WTC11 (cell line): ENCODE measurements at regions not wholly inside any gene's neighbourhood (a gene's known extent, or its start where the extent isn't known, plus 50 kb on each side); places are given as distances from the start of the nearest gene placed in this dataset.

Source experiments
- ATAC-seq: fragments of 200-7000 bp; cut with Tn5 transposase; 2 replicates; pipeline ENCODE4 v1.10.0; 2021; ENCODE audit warnings: mild to moderate bottlenecking, moderate library complexity
- CTCF ChIA-PET: fragments of 300-600 bp; sonication (Branson Sonifier 250); formaldehyde crosslinking; loops from one replicate; lab custom pipeline; 2021; ENCODE audit warnings: antibody characterized with exemption; lab: Charles Lee
- POLR2A ChIA-PET: fragments of 350-600 bp; sonication (Branson Sonifier 250); formaldehyde crosslinking; loops from one replicate; lab custom pipeline; 2021; ENCODE audit warnings: antibody characterized with exemption; lab: Charles Lee
- DNase-seq: peaks from one replicate; pipeline ENCODE4 v3.0.0; 2021; ENCODE audit warnings: low spot score
- H3K27ac Mint-ChIP-seq: 2 replicates; pipeline ENCODE4 v1.8.0; 2021; ENCODE audit warnings: mixed read lengths
- H3K27me3 Mint-ChIP-seq: 2 replicates; pipeline ENCODE4 v1.8.0; 2021; ENCODE audit warnings: low read depth, mild to moderate bottlenecking, moderate library complexity, mixed read lengths
- H3K36me3 Mint-ChIP-seq: 2 replicates; pipeline ENCODE4 v1.8.0; 2021; ENCODE audit warnings: mixed read lengths
- H3K4me1 Mint-ChIP-seq: 2 replicates; pipeline ENCODE4 v1.8.0; 2022; ENCODE audit warnings: mixed read lengths
- H3K4me3 Mint-ChIP-seq: 2 replicates; pipeline ENCODE4 v1.8.0; 2021; ENCODE audit warnings: mild to moderate bottlenecking, moderate library complexity, mixed read lengths
- H3K9me3 Mint-ChIP-seq: 2 replicates; pipeline ENCODE4 v1.8.0; 2021; ENCODE audit warnings: mixed read lengths
- ATF2 ChIP-seq: sonication (generic); formaldehyde crosslinking; IDR thresholded peaks from 2 replicates; pipeline ENCODE4 v1.8.1; 2022; ENCODE audit warnings: low read depth, missing genetic modification reagents, borderline replicate concordance
- CBFB ChIP-seq: sonication (generic); formaldehyde crosslinking; IDR thresholded peaks from 2 replicates; pipeline ENCODE4 v1.8.1; 2022; ENCODE audit warnings: mild to moderate bottlenecking, low read depth, missing genetic modification reagents
- E2F5 ChIP-seq: sonication (generic); formaldehyde crosslinking; IDR thresholded peaks from 2 replicates; pipeline ENCODE4 v1.8.1; 2022; ENCODE audit warnings: mild to moderate bottlenecking, moderate library complexity, missing genetic modification reagents
- EMX1 ChIP-seq: fragments of 250-450 bp; sonication (Bioruptor Pico); IDR thresholded peaks from 2 replicates; pipeline ENCODE4 v1.8.0; 2021; ENCODE audit warnings: mild to moderate bottlenecking
- JAZF1 ChIP-seq: fragments of 250-450 bp; sonication (Bioruptor Pico); IDR thresholded peaks from 2 replicates; pipeline ENCODE4 v1.9.0; 2021; ENCODE audit warnings: moderate library complexity, mild to moderate bottlenecking, inconsistent platforms
- NFE2L1 ChIP-seq: sonication (generic); formaldehyde crosslinking; IDR thresholded peaks from 2 replicates; pipeline ENCODE4 v1.8.1; 2023; ENCODE audit warnings: missing genetic modification reagents
- PRDM15 ChIP-seq: sonication (generic); formaldehyde crosslinking; IDR thresholded peaks from 2 replicates; pipeline ENCODE4 v1.8.0; 2022; ENCODE audit warnings: missing genetic modification reagents
- TCF7 ChIP-seq: sonication (generic); formaldehyde crosslinking; IDR thresholded peaks from 2 replicates; pipeline ENCODE4 v1.8.0; 2022; ENCODE audit warnings: mild to moderate bottlenecking, low read depth, missing genetic modification reagents, moderate library complexity
- ZNF138 ChIP-seq: sonication (generic); formaldehyde crosslinking; conservative IDR thresholded peaks from 2 replicates; pipeline ENCODE4 v1.8.1; 2022; ENCODE audit warnings: mild to moderate bottlenecking, moderate library complexity, missing genetic modification reagents
- ZNF512 ChIP-seq: sonication (generic); formaldehyde crosslinking; IDR thresholded peaks from 2 replicates; pipeline ENCODE4 v1.8.1; 2022; ENCODE audit warnings: missing genetic modification reagents, borderline replicate concordance
- TF ChIP-seq, protein P1 (sequence below): sonication (generic); formaldehyde crosslinking; IDR thresholded peaks from 2 replicates; pipeline ENCODE4 v1.8.0; 2022; ENCODE audit warnings: mild to moderate bottlenecking, missing genetic modification reagents
- TF ChIP-seq, protein P2 (sequence below): sonication (generic); formaldehyde crosslinking; conservative IDR thresholded peaks from 2 replicates; pipeline ENCODE4 v1.8.1; 2023; ENCODE audit warnings: mild to moderate bottlenecking, low read depth, missing genetic modification reagents, moderate library complexity

DNA sequence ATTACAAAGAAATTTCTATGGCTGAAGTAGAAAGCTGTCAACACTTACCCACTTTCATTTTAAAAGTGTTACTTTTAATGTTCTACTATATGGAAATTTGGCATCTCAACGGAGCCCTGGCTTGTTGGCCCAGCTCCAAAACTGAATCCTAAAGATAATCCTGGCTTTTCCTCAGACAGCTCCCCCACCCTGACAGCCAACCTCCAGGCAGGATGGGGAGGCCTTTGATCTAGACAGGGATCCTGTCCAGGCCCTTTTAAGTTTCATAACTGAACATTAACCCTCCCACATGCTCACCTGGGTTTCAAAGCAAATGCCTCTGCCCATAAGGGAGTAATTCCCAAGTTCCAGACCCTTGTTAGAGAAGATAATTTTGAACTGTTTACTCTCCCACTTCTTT is 99.3 kb upstream of the RALGPS2 start (continued):
- TF ChIP-seq E2F5 (no peak), ZNF512 (CRISPR knock-in tag) (no peak), PRDM15 (CRISPR knock-in tag) (no peak), CBFB (CRISPR knock-in tag) (no peak), EMX1 (no peak), NFE2L1 (CRISPR knock-in tag) (no peak), TCF7 (CRISPR knock-in tag) (no peak)
- TF ChIP-seq, protein P1, sequence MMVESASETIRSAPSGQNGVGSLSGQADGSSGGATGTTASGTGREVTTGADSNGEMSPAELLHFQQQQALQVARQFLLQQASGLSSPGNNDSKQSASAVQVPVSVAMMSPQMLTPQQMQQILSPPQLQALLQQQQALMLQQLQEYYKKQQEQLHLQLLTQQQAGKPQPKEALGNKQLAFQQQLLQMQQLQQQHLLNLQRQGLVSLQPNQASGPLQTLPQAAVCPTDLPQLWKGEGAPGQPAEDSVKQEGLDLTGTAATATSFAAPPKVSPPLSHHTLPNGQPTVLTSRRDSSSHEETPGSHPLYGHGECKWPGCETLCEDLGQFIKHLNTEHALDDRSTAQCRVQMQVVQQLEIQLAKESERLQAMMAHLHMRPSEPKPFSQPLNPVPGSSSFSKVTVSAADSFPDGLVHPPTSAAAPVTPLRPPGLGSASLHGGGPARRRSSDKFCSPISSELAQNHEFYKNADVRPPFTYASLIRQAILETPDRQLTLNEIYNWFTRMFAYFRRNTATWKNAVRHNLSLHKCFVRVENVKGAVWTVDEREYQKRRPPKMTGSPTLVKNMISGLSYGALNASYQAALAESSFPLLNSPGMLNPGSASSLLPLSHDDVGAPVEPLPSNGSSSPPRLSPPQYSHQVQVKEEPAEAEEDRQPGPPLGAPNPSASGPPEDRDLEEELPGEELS (CRISPR knock-in tag) = no peak

GRCh38 chr1:178627037-178627436 is 98.0 kb upstream of the RALGPS2 start:
- TF ChIP-seq, protein P2, sequence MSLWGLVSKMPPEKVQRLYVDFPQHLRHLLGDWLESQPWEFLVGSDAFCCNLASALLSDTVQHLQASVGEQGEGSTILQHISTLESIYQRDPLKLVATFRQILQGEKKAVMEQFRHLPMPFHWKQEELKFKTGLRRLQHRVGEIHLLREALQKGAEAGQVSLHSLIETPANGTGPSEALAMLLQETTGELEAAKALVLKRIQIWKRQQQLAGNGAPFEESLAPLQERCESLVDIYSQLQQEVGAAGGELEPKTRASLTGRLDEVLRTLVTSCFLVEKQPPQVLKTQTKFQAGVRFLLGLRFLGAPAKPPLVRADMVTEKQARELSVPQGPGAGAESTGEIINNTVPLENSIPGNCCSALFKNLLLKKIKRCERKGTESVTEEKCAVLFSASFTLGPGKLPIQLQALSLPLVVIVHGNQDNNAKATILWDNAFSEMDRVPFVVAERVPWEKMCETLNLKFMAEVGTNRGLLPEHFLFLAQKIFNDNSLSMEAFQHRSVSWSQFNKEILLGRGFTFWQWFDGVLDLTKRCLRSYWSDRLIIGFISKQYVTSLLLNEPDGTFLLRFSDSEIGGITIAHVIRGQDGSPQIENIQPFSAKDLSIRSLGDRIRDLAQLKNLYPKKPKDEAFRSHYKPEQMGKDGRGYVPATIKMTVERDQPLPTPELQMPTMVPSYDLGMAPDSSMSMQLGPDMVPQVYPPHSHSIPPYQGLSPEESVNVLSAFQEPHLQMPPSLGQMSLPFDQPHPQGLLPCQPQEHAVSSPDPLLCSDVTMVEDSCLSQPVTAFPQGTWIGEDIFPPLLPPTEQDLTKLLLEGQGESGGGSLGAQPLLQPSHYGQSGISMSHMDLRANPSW (CRISPR knock-in tag) = no peak
- TF ChIP-seq JAZF1 (no peak), ZNF138 (CRISPR knock-in tag) (no peak), ATF2 (CRISPR knock-in tag) (no peak)
- TF ChIP-seq, all 79 proteins: peak for 0
- peaks cover 10% of the 10 kb centered on the region for H3K4me1 Mint-ChIP-seq
- no peak overlapping the region for H3K27ac Mint-ChIP-seq
- DNase-seq = no peak
- ATAC-seq = no peak
- no peaks in the 10 kb centered on the region for H3K36me3 Mint-ChIP-seq
- no peaks in the 10 kb centered on the region for H3K9me3 Mint-ChIP-seq
- H3K4me3 Mint-ChIP-seq = no peak overlapping the region
- H3K27me3 Mint-ChIP-seq = no peaks in the 10 kb centered on the region
- POLR2A ChIA-PET = no interaction called here
- CTCF ChIA-PET = interaction anchor here (0.6 kb wide), 1 partner anchor 19 kb away, joined by 4 read pairs; no protein-coding TSS in a partner anchor
